Memory B cell (primary cell): ENCODE measurements at regions not wholly inside any gene's neighbourhood (a gene's known extent, or its start where the extent isn't known, plus 50 kb on each side); places are given as distances from the start of the nearest gene placed in this dataset.

Source experiments
- ATAC-seq: fragments of 150-1000 bp; cut with Tn5 transposase; 2 replicates; pipeline ENCODE4 v1.10.0; 2021; ENCODE audit warnings: low read depth, mild to moderate bottlenecking, moderate library complexity
- DNase-seq, 2 donors: peaks; one replicate each; pipeline ENCODE4 v3.0.0; 2022; ENCODE audit warnings: low spot score in 2 of 2
- H3K27ac Mint-ChIP-seq: one replicate; pipeline ENCODE4 v1.8.0; 2022; ENCODE audit warnings: mild to moderate bottlenecking, moderate library complexity, mixed read lengths
- H3K27me3 Mint-ChIP-seq: one replicate; pipeline ENCODE4 v1.8.0; 2022; ENCODE audit warnings: mixed read lengths
- H3K36me3 Mint-ChIP-seq: one replicate; pipeline ENCODE4 v1.8.0; 2022; ENCODE audit warnings: mild to moderate bottlenecking, mixed read lengths
- H3K4me1 Mint-ChIP-seq: one replicate; pipeline ENCODE4 v1.8.0; 2022; ENCODE audit warnings: mixed read lengths
- H3K4me3 Mint-ChIP-seq: one replicate; pipeline ENCODE4 v1.8.0; 2022; ENCODE audit warnings: mild to moderate bottlenecking, moderate library complexity, mixed read lengths
- H3K9me3 Mint-ChIP-seq: one replicate; pipeline ENCODE4 v1.8.0; 2022; ENCODE audit warnings: mixed read lengths

DNA sequence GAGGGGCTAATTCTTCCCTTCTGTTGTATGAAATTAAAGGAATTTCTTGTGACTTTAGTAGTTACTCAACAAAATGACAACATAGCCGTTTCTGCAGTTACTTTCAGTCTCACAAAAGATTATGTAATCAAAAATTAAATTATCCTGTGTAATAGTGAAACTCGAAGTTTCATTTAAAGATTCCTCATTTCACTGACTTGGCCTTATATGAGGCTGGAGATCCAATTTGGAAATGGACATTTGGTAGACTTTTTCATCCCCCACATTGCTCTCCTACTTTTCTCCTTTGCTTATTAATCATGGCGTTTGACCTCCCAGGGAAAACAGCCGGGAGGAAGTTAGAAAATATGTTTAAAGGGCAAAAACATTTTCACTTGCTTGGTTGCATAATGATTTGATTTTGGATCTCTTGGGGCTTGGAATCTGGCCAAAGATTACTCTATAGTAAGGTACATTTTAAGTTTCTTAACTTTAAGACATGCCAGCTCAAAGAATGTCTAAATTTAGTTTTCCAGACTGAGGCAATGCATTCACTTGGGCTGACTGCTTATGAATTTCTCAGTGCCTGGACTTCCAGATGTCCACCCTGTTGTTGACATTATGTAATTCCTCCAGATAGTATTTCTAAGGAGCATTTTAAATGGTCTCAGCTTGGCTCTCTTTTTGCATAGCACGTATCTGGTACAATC lies 1364.9 kb upstream of the MIR17HG start:
- Mint-ChIP-seq H3K27ac (no peak overlapping the region), H3K36me3 (no peaks in the 10 kb centered on the region), H3K9me3 (peaks cover 1% of the 10 kb centered on the region), H3K4me3 (no peak overlapping the region), H3K4me1 (no peaks in the 10 kb centered on the region), H3K27me3 (no peaks in the 10 kb centered on the region)
- DNase-seq (no peak), ATAC-seq (no peak)

DNA sequence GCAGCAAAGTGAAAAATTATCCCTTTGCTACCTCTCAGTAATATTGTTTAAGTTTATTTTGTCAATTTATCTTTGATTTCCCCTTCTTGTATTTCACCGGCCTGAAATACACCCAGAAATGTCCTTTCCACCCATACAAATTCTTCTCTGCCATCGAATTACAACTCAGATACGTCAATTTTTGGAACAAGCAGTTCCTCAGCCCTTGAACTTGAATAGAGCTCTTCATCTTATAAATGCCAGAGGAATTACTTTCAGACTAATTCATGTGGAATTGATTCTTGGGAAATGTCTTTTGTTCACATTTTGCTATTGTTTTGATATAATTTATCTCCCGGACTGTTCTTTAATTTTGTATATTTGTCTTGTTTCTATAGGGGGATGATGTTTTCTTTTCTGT lies 1359.3 kb upstream of the MIR17HG start:
- H3K36me3 Mint-ChIP-seq: no peaks in the 10 kb centered on the region
- DNase-seq: no peak
- no peaks in the 10 kb centered on the region for H3K4me1 Mint-ChIP-seq
- H3K4me3 Mint-ChIP-seq: no peak overlapping the region
- no peak overlapping the region for H3K27ac Mint-ChIP-seq
- ATAC-seq: no peak
- peaks cover 3% of the 10 kb centered on the region for H3K9me3 Mint-ChIP-seq
- no peaks in the 10 kb centered on the region for H3K27me3 Mint-ChIP-seq

DNA sequence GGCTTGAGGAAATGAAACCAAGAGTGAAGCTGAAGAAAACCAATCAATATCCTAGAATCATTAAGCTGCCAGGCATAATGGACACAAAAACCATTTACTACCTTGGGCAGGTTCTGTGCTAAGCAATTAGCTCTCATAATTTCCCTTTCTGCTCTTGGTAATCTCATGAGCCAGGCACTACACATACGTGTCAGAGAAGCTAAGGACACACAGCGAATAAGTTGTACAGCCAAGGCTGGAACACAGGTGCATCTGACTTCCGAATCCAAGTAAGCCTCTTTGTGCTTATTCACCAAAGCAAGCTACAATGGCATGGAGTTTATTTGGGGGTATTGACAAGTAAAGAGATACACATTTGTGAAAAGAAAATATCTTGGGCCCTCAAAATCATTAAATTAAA lies 1343.9 kb upstream of the MIR17HG start:
- no peaks in the 10 kb centered on the region for H3K4me1 Mint-ChIP-seq
- no peaks in the 10 kb centered on the region for H3K36me3 Mint-ChIP-seq
- no peak overlapping the region for H3K27ac Mint-ChIP-seq
- no peaks in the 10 kb centered on the region for H3K27me3 Mint-ChIP-seq
- DNase-seq (no peak), ATAC-seq (no peak)
- H3K9me3 Mint-ChIP-seq: peaks cover 1% of the 10 kb centered on the region
- no peak overlapping the region for H3K4me3 Mint-ChIP-seq

- DNase-seq (no peak), ATAC-seq (no peak)
- H3K9me3 Mint-ChIP-seq: peaks cover 2% of the 10 kb centered on the region
- H3K36me3 Mint-ChIP-seq: no peaks in the 10 kb centered on the region
- H3K4me3 Mint-ChIP-seq: no peak overlapping the region
- H3K27ac Mint-ChIP-seq: no peak overlapping the region
- no peaks in the 10 kb centered on the region for H3K27me3 Mint-ChIP-seq
- H3K4me1 Mint-ChIP-seq: no peaks in the 10 kb centered on the region
Observed at GRCh38 chr13:90008707-90009149, 1338.8 kb upstream of the MIR17HG start.

DNA sequence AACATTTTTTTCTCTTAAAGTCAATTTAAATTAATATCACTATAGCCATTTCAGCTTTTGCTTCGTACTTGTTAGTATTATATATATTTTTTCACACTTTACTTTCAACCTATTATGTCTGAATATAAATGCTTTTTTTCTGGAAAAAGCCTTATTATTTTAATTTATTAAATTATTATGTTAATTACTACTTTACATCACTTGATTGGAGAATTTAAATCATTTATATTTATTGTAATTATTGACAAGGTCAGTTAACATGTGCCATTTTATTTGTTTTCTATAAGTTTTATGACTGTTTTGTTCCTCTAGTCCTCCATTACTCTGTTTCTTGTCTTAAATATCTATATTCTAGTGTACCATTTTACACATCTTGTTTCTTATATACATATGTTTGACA lies 1333.4 kb upstream of the MIR17HG start:
- peaks cover 1% of the 10 kb centered on the region for H3K9me3 Mint-ChIP-seq
- no peak overlapping the region for H3K4me3 Mint-ChIP-seq
- no peaks in the 10 kb centered on the region for H3K4me1 Mint-ChIP-seq
- no peak overlapping the region for H3K27ac Mint-ChIP-seq
- H3K27me3 Mint-ChIP-seq: no peaks in the 10 kb centered on the region
- ATAC-seq (no peak), DNase-seq (no peak)
- H3K36me3 Mint-ChIP-seq: no peaks in the 10 kb centered on the region

DNA sequence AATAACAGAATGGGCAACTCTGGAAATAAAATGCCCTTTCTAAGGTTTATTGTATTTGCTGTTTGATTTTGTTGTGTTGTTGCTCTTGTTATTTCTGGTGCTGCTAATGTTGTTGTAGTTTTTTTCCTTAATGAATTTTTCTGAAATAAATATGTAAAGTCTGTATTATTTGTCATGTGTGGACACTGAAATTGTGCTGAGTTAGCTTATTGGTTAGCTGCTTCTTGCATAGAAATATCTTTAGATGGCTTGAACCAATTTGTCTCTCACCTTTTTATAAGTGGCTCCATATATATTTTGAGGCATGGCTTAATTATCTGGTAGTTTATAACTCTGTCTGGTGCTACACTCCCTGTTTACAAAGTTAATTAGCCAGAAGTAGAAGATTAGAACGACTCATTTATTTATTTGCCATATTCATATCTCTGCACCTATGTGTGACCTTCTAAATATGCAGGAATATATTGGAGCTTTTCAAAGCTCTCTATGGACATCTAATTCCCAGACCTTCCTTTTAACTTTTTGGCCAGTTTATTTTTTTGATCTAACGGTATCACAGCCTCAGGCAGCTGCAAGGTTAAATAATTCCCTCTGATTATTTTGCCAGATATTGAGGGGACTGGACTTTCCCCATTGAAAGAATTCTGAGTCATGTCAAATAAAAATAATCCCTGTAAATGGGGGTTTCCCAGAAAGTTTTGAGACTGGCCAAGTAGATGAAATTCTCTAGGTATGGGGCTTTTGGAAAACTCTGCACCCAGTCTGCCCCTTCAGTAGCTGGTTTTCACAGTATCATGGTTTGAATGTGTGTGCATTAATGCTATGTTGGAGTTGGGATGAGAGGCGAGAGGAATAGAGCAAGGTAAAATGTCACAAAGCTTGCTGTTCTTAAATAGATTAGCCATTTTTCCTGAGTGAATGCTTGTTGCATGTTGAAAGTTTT lies 1331.7 kb upstream of the MIR17HG start:
- no peak for DNase-seq
- no peaks in the 10 kb centered on the region for H3K4me1 Mint-ChIP-seq
- H3K4me3 Mint-ChIP-seq: no peak overlapping the region
- no peaks in the 10 kb centered on the region for H3K27me3 Mint-ChIP-seq
- no peak for ATAC-seq
- no peak overlapping the region for H3K27ac Mint-ChIP-seq
- no peaks in the 10 kb centered on the region for H3K9me3 Mint-ChIP-seq
- no peaks in the 10 kb centered on the region for H3K36me3 Mint-ChIP-seq

GRCh38 chr13:90016688-90017087 lies 1330.8 kb upstream of the MIR17HG start:
- Mint-ChIP-seq H3K9me3 (no peaks in the 10 kb centered on the region), H3K27me3 (no peaks in the 10 kb centered on the region), H3K4me3 (no peak overlapping the region), H3K27ac (no peak overlapping the region), H3K4me1 (no peaks in the 10 kb centered on the region), H3K36me3 (no peaks in the 10 kb centered on the region)
- DNase-seq (no peak), ATAC-seq (no peak)

DNA sequence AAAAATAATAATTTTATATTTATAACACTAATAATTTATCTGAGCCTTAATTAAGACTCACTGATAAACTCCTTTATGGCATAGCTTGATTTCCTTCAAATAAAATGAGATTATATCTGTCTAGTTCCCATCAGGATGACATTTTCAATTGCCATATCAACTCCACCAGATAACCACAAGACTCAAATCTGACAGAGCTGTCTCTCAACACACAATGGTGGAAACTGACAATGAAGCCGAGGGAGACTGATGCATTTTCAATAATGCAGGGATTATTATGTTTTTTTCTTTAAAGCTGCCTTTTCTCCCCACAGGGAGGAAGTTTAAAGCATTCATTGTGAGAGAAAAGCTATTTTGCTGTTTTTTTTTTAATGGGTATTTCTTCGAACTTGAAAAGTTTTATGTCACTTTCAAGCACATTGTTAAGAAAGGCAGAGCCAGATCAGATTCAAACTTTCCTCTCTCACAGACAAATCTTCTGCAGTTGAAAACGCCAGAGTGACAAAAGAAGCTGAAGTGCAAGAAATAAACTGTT lies 1326.9 kb upstream of the MIR17HG start:
- DNase-seq: no peak

GRCh38 chr13:90027409-90027808 lies 1320.1 kb upstream of the MIR17HG start:
- H3K4me3 Mint-ChIP-seq: no peak overlapping the region
- ATAC-seq: no peak
- H3K36me3 Mint-ChIP-seq: no peaks in the 10 kb centered on the region
- no peaks in the 10 kb centered on the region for H3K4me1 Mint-ChIP-seq
- H3K27me3 Mint-ChIP-seq: no peaks in the 10 kb centered on the region
- peaks cover 4% of the 10 kb centered on the region for H3K9me3 Mint-ChIP-seq
- no peak overlapping the region for H3K27ac Mint-ChIP-seq
- DNase-seq: no peak

More for the DNA sequence above, 1326.9 kb upstream of the MIR17HG start:
- H3K27me3 Mint-ChIP-seq: no peaks in the 10 kb centered on the region
- no peaks in the 10 kb centered on the region for H3K9me3 Mint-ChIP-seq
- no peaks in the 10 kb centered on the region for H3K36me3 Mint-ChIP-seq
- no peaks in the 10 kb centered on the region for H3K4me1 Mint-ChIP-seq
- no peak overlapping the region for H3K27ac Mint-ChIP-seq
- no peak for ATAC-seq
- H3K4me3 Mint-ChIP-seq: no peak overlapping the region

- Mint-ChIP-seq H3K36me3 (no peaks in the 10 kb centered on the region), H3K27ac (no peak overlapping the region), H3K4me1 (no peaks in the 10 kb centered on the region), H3K9me3 (peaks cover 4% of the 10 kb centered on the region), H3K4me3 (no peak overlapping the region), H3K27me3 (no peaks in the 10 kb centered on the region)
- DNase-seq (no peak), ATAC-seq (no peak)
Observed at GRCh38 chr13:90032313-90032712, 1315.2 kb upstream of the MIR17HG start.

GRCh38 chr13:90032841-90033493 lies 1314.5 kb upstream of the MIR17HG start:
- Mint-ChIP-seq H3K36me3 (no peaks in the 10 kb centered on the region), H3K27me3 (no peaks in the 10 kb centered on the region), H3K9me3 (peaks cover 4% of the 10 kb centered on the region), H3K4me3 (no peak overlapping the region), H3K27ac (no peak overlapping the region), H3K4me1 (no peaks in the 10 kb centered on the region)
- DNase-seq (no peak), ATAC-seq (no peak)

GRCh38 chr13:90039516-90039915 lies 1308.0 kb upstream of the MIR17HG start:
- H3K36me3 Mint-ChIP-seq: no peaks in the 10 kb centered on the region
- H3K4me1 Mint-ChIP-seq: no peaks in the 10 kb centered on the region
- H3K4me3 Mint-ChIP-seq: no peak overlapping the region
- peaks cover 5% of the 10 kb centered on the region for H3K9me3 Mint-ChIP-seq
- no peak overlapping the region for H3K27ac Mint-ChIP-seq
- ATAC-seq (no peak), DNase-seq (no peak)
- no peaks in the 10 kb centered on the region for H3K27me3 Mint-ChIP-seq

DNA sequence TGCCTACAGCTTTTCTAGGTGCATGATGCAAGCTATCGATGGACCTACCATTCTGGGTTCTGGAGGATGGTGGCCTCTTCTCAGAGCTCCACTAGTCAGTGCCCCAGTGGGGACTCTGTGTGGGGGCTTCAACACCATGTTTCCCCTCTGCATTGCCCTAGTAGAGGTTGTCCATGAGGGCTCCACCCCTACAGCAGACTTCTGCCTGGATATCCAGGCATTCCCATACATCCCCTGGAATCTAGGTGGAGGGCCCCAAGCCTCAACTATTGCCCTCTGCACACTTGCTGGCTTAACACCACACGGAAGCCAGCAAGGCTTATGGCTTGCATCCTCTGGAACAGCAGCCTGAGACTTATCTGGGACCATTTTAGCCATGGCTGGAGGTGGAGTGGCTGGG lies 1299.9 kb upstream of the MIR17HG start:
- no peaks in the 10 kb centered on the region for H3K4me1 Mint-ChIP-seq
- ATAC-seq: no peak

More for the DNA sequence above, 1299.9 kb upstream of the MIR17HG start:
- Mint-ChIP-seq H3K36me3 (no peaks in the 10 kb centered on the region), H3K27me3 (no peaks in the 10 kb centered on the region), H3K9me3 (peaks cover 18% of the 10 kb centered on the region), H3K4me3 (no peak overlapping the region), H3K27ac (no peak overlapping the region)
- no peak for DNase-seq
